Epithelial cell of esophagus (primary cell): ENCODE measurements at regions not wholly inside any gene's neighbourhood (a gene's known extent, or its start where the extent isn't known, plus 50 kb on each side); places are given as distances from the start of the nearest gene placed in this dataset.

Source experiments
- DNase-seq: peaks from one replicate; pipeline ENCODE4 v3.0.0; 2010; ENCODE audit warnings: low read depth
- H3K4me3 ChIP-seq: 2 replicates; pipeline ENCODE4 v1.5.1; 2011; ENCODE audit warnings: mild to moderate bottlenecking, low read length, control low read depth
- TF ChIP-seq, protein P1 (sequence below): IDR thresholded peaks from 2 replicates; pipeline ENCODE4 v1.5.1; 2011; ENCODE audit warnings: low read depth, mild to moderate bottlenecking, low read length, control low read depth, inconsistent platforms; ENCODE audit not compliant: insufficient read depth; ENCODE audit errors: missing control alignments

- TF ChIP-seq, protein P1, sequence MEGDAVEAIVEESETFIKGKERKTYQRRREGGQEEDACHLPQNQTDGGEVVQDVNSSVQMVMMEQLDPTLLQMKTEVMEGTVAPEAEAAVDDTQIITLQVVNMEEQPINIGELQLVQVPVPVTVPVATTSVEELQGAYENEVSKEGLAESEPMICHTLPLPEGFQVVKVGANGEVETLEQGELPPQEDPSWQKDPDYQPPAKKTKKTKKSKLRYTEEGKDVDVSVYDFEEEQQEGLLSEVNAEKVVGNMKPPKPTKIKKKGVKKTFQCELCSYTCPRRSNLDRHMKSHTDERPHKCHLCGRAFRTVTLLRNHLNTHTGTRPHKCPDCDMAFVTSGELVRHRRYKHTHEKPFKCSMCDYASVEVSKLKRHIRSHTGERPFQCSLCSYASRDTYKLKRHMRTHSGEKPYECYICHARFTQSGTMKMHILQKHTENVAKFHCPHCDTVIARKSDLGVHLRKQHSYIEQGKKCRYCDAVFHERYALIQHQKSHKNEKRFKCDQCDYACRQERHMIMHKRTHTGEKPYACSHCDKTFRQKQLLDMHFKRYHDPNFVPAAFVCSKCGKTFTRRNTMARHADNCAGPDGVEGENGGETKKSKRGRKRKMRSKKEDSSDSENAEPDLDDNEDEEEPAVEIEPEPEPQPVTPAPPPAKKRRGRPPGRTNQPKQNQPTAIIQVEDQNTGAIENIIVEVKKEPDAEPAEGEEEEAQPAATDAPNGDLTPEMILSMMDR: no peak
- H3K4me3 ChIP-seq: no peak overlapping the region
- no peak for DNase-seq
Measured at GRCh38 chr13:53890696-53891095, 862.1 kb downstream of the OLFM4 start.

DNA sequence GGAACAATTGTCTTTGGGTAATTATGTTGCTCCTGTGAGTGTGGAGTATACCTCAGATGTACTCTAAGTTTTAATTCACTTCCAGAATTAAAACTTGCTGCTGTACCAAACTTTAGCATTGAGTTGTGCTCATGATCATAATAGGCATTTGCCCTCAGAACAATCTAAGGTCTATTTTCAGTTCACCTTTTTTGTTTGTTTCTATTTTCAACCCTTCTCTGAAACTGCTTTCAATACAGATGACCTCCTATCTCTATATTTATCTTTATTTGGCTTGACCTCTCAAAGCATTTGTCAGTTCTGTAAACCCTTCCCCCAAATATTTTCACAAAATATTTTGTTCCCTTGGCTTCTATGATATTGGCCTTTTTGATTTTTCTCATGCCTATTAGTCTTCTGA is 873.0 kb downstream of the OLFM4 start:
- no peak for DNase-seq
- no peak overlapping the region for H3K4me3 ChIP-seq
- TF ChIP-seq, protein P1: no peak

DNA sequence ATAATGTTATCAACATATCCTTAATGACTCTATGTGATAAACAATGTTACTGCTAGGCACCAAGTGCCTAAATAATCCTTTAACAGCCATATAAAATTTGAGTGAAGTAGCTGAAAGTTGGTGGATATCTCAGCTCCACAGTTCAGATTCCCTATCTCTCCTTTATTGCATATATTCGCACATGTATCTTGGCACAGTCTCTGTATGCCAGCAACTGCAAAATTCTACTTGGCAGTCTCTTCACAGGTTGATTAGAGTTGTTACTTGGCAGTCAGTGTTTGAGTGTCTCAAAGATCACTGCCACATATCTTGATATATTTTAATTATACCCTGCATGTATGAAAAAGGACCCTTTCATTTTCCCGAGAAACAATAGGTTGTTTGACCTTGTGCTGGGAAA is 879.3 kb downstream of the OLFM4 start:
- no peak for DNase-seq

GRCh38 chr13:53920916-53921315 is 892.3 kb downstream of the OLFM4 start:
- TF ChIP-seq, protein P1: no peak
- no peak overlapping the region for H3K4me3 ChIP-seq
- DNase-seq: no peak

More for the DNA sequence above, 879.3 kb downstream of the OLFM4 start:
- H3K4me3 ChIP-seq: no peak overlapping the region
- TF ChIP-seq, protein P1: no peak

DNA sequence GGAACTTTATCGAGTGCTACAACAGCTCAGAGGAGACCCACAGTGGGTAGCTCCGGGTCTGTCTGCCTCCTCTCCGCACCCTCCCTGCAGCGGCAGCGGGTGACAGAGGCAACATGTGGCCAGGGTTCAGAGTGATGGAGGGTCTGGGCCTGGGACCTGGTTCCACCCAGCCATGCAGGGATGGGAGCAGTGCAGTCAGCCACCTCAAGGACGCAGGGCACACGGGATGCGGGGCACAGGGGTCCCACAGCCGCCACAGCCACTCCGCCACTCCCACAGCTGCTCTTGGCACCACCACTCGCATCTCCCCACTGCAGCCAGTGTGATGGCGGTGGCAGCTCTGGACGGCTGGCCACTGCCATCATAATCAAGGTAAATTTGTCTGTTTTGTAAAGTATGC is 892.9 kb downstream of the OLFM4 start:
- H3K4me3 ChIP-seq: no peak overlapping the region
- no peak for DNase-seq
- TF ChIP-seq, protein P1: no peak

DNA sequence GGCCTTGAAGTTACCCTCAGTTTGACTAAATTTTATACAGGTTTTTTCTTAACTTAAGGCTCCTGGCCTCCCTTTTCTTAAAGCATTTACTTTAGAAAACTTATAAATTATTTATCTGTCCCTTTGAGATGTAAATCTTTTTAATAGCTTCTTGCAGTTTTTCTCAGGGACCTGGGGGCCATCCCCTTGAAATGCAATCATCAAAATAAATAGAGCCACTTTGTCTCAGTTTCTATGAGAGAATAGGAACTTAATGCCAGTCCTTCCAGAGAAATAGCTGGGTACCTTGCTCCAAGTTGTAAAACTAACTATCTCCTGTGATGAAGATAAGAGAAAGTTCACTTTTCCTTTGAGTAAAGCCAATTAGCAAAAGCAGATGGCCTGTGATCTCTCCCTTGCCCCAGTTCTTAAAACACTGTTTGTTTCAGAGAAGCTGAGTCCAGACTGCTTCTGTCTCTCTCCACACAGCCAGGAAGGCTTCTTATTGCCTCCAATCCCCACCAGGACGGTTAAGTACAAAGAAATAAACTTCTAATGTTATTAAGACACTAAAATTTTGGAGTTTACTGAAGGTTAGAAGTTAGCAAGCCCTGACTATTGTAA is 913.1 kb downstream of the OLFM4 start:
- no peak overlapping the region for H3K4me3 ChIP-seq
- DNase-seq: no peak
- TF ChIP-seq, protein P1: no peak

GRCh38 chr13:53946500-53946899 is 917.9 kb downstream of the OLFM4 start:
- TF ChIP-seq, protein P1: no peak
- DNase-seq: no peak
- no peak overlapping the region for H3K4me3 ChIP-seq
